ENCODE measurements at regions not wholly inside any gene's neighbourhood (a gene's known extent, or its start where the extent isn't known, plus 50 kb on each side); places are given as distances from the start of the nearest gene placed in this dataset.

- DNase-seq (ENCODE audit: low spot score): peak; percentile 37
Observed at GRCh38 chr4:14562901-14563300, 439.4 kb upstream of the CPEB2 start.

GRCh38 chr4:14564281-14564680 lies 438.0 kb upstream of the CPEB2 start:
- no peak for DNase-seq (ENCODE audit: low spot score)

GRCh38 chr4:14566518-14566917 lies 435.8 kb upstream of the CPEB2 start:
- DNase-seq (ENCODE audit: low spot score): no peak

GRCh38 chr4:14568351-14568750 lies 433.9 kb upstream of the CPEB2 start:
- no peak for DNase-seq (ENCODE audit: low spot score)

GRCh38 chr4:14575289-14575688 lies 427.0 kb upstream of the CPEB2 start:
- no peak for DNase-seq (ENCODE audit: low spot score)

- DNase-seq (ENCODE audit: low spot score): no peak
Observed at GRCh38 chr4:14575919-14576318, 426.4 kb upstream of the CPEB2 start.

GRCh38 chr4:14580061-14580460 lies 422.2 kb upstream of the CPEB2 start:
- DNase-seq (ENCODE audit: low spot score): no peak

GRCh38 chr4:14581741-14582140 lies 420.5 kb upstream of the CPEB2 start:
- DNase-seq (ENCODE audit: low spot score): no peak

- DNase-seq (ENCODE audit: low spot score): no peak
Observed at GRCh38 chr4:14582677-14583076, 419.6 kb upstream of the CPEB2 start.

- no peak for DNase-seq (ENCODE audit: low spot score)
Observed at GRCh38 chr4:14583331-14583730, 418.9 kb upstream of the CPEB2 start.

GRCh38 chr4:14583752-14584151 lies 418.5 kb upstream of the CPEB2 start:
- DNase-seq (ENCODE audit: low spot score): no peak

GRCh38 chr4:14592950-14593349 lies 409.3 kb upstream of the CPEB2 start:
- DNase-seq (ENCODE audit: low spot score): no peak

GRCh38 chr4:14596028-14596427 lies 406.3 kb upstream of the CPEB2 start:
- no peak for DNase-seq (ENCODE audit: low spot score)

- DNase-seq (ENCODE audit: low spot score): no peak
Observed at GRCh38 chr4:14596437-14596836, 405.8 kb upstream of the CPEB2 start.

GRCh38 chr4:14596904-14597303 lies 405.4 kb upstream of the CPEB2 start:
- no peak for DNase-seq (ENCODE audit: low spot score)

- no peak for DNase-seq (ENCODE audit: low spot score)
Observed at GRCh38 chr4:14602206-14602605, 400.1 kb upstream of the CPEB2 start.

GRCh38 chr4:14607001-14607400 lies 395.3 kb upstream of the CPEB2 start:
- no peak for DNase-seq (ENCODE audit: low spot score)

- DNase-seq (ENCODE audit: low spot score): no peak
Observed at GRCh38 chr4:14607578-14607977, 394.7 kb upstream of the CPEB2 start.

- no peak for DNase-seq (ENCODE audit: low spot score)
Observed at GRCh38 chr4:14608630-14609029, 393.7 kb upstream of the CPEB2 start.

- no peak for DNase-seq (ENCODE audit: low spot score)
Observed at GRCh38 chr4:14614840-14615239, 387.4 kb upstream of the CPEB2 start.

- no peak for DNase-seq (ENCODE audit: low spot score)
Observed at GRCh38 chr4:14615671-14616070, 386.6 kb upstream of the CPEB2 start.

GRCh38 chr4:14620567-14621141 lies 381.6 kb upstream of the CPEB2 start:
- no peak for DNase-seq (ENCODE audit: low spot score)

GRCh38 chr4:14621731-14622463 lies 380.4 kb upstream of the CPEB2 start:
- DNase-seq (ENCODE audit: low spot score): no peak

GRCh38 chr4:14627038-14627437 lies 375.2 kb upstream of the CPEB2 start:
- no peak for DNase-seq (ENCODE audit: low spot score)

Measured in putamen (tissue), 1 donor.